ENCODE measurements at regions not wholly inside any gene's neighbourhood (a gene's known extent, or its start where the extent isn't known, plus 50 kb on each side); places are given as distances from the start of the nearest gene placed in this dataset.

- intact Hi-C loops (cut with micrococcal nuclease), result no loop called here
- no peak overlapping the region for H3K4me3 Mint-ChIP-seq (ENCODE audit: low read depth)
- no peaks in the 10 kb centered on the region for H3K4me1 Mint-ChIP-seq (ENCODE audit: low read depth)
- no peak for DNase-seq (ENCODE audit: low spot score)
- no peaks in the 10 kb centered on the region for H3K27me3 Mint-ChIP-seq (ENCODE audit: low read depth)
- no peaks in the 10 kb centered on the region for H3K36me3 Mint-ChIP-seq (ENCODE audit: low read depth)
- H3K9me3 Mint-ChIP-seq, result no peaks in the 10 kb centered on the region
- no peak overlapping the region for H3K27ac Mint-ChIP-seq
Measured at GRCh38 chr6:117025310-117025709, 148.3 kb downstream of the RFX6 start.

GRCh38 chr6:117028256-117028655 is 151.2 kb downstream of the RFX6 start:
- Mint-ChIP-seq H3K4me1 (ENCODE audit: low read depth) (no peaks in the 10 kb centered on the region), H3K4me3 (ENCODE audit: low read depth) (no peak overlapping the region), H3K27ac (no peak overlapping the region), H3K36me3 (ENCODE audit: low read depth) (no peaks in the 10 kb centered on the region), H3K27me3 (ENCODE audit: low read depth) (no peaks in the 10 kb centered on the region), H3K9me3 (no peaks in the 10 kb centered on the region)
- intact Hi-C loops (cut with micrococcal nuclease), result no loop called here
- no peak for DNase-seq (ENCODE audit: low spot score)

- no peak overlapping the region for H3K27ac Mint-ChIP-seq
Measured at GRCh38 chr6:117034547-117034946, 157.5 kb downstream of the RFX6 start.

GRCh38 chr6:117034971-117035370 is 157.9 kb downstream of the RFX6 start:
- Mint-ChIP-seq H3K27ac (no peak overlapping the region), H3K4me1 (ENCODE audit: low read depth) (no peaks in the 10 kb centered on the region), H3K27me3 (ENCODE audit: low read depth) (no peaks in the 10 kb centered on the region), H3K9me3 (no peaks in the 10 kb centered on the region), H3K36me3 (ENCODE audit: low read depth) (no peaks in the 10 kb centered on the region), H3K4me3 (ENCODE audit: low read depth) (no peak overlapping the region)
- intact Hi-C loops (cut with micrococcal nuclease), result no loop called here
- no peak for DNase-seq (ENCODE audit: low spot score)

More at GRCh38 chr6:117034547-117034946, 157.5 kb downstream of the RFX6 start:
- no peaks in the 10 kb centered on the region for H3K4me1 Mint-ChIP-seq (ENCODE audit: low read depth)
- no peak for DNase-seq (ENCODE audit: low spot score)
- no peaks in the 10 kb centered on the region for H3K36me3 Mint-ChIP-seq (ENCODE audit: low read depth)
- H3K27me3 Mint-ChIP-seq (ENCODE audit: low read depth), result no peaks in the 10 kb centered on the region
- no peak overlapping the region for H3K4me3 Mint-ChIP-seq (ENCODE audit: low read depth)
- intact Hi-C loops (cut with micrococcal nuclease), result no loop called here
- no peaks in the 10 kb centered on the region for H3K9me3 Mint-ChIP-seq

- Mint-ChIP-seq H3K27me3 (ENCODE audit: low read depth) (no peaks in the 10 kb centered on the region), H3K36me3 (ENCODE audit: low read depth) (no peaks in the 10 kb centered on the region), H3K4me1 (ENCODE audit: low read depth) (no peaks in the 10 kb centered on the region), H3K4me3 (ENCODE audit: low read depth) (no peak overlapping the region), H3K9me3 (peaks cover 11% of the 10 kb centered on the region), H3K27ac (no peak overlapping the region)
- intact Hi-C loops (cut with micrococcal nuclease), result no loop called here
- no peak for DNase-seq (ENCODE audit: low spot score)
Measured at GRCh38 chr6:117050301-117050700, 173.3 kb downstream of the RFX6 start.

- H3K4me3 Mint-ChIP-seq (ENCODE audit: low read depth), result no peak overlapping the region
- H3K27me3 Mint-ChIP-seq (ENCODE audit: low read depth), result no peaks in the 10 kb centered on the region
Measured at GRCh38 chr6:117072134-117072533, 193.2 kb upstream of the VGLL2 start.

GRCh38 chr6:117072781-117073180 is 192.6 kb upstream of the VGLL2 start:
- no peak for DNase-seq (ENCODE audit: low spot score)
- no peak overlapping the region for H3K4me3 Mint-ChIP-seq (ENCODE audit: low read depth)
- no peak overlapping the region for H3K27ac Mint-ChIP-seq
- no peaks in the 10 kb centered on the region for H3K4me1 Mint-ChIP-seq (ENCODE audit: low read depth)
- no peaks in the 10 kb centered on the region for H3K9me3 Mint-ChIP-seq
- no peaks in the 10 kb centered on the region for H3K27me3 Mint-ChIP-seq (ENCODE audit: low read depth)
- H3K36me3 Mint-ChIP-seq (ENCODE audit: low read depth), result no peaks in the 10 kb centered on the region
- intact Hi-C loops (cut with micrococcal nuclease), result no loop called here

More at GRCh38 chr6:117072134-117072533, 193.2 kb upstream of the VGLL2 start:
- no peak for DNase-seq (ENCODE audit: low spot score)
- no peaks in the 10 kb centered on the region for H3K36me3 Mint-ChIP-seq (ENCODE audit: low read depth)
- no peak overlapping the region for H3K27ac Mint-ChIP-seq
- no peaks in the 10 kb centered on the region for H3K4me1 Mint-ChIP-seq (ENCODE audit: low read depth)
- intact Hi-C loops (cut with micrococcal nuclease), result no loop called here
- H3K9me3 Mint-ChIP-seq, result no peaks in the 10 kb centered on the region

GRCh38 chr6:117074672-117075071 is 190.7 kb upstream of the VGLL2 start:
- intact Hi-C loops (cut with micrococcal nuclease), result no loop called here
- DNase-seq (ENCODE audit: low spot score), result no peak
- H3K9me3 Mint-ChIP-seq, result no peaks in the 10 kb centered on the region
- no peak overlapping the region for H3K27ac Mint-ChIP-seq
- no peaks in the 10 kb centered on the region for H3K27me3 Mint-ChIP-seq (ENCODE audit: low read depth)
- H3K36me3 Mint-ChIP-seq (ENCODE audit: low read depth), result no peaks in the 10 kb centered on the region
- no peak overlapping the region for H3K4me3 Mint-ChIP-seq (ENCODE audit: low read depth)
- no peaks in the 10 kb centered on the region for H3K4me1 Mint-ChIP-seq (ENCODE audit: low read depth)

GRCh38 chr6:117075218-117075617 is 190.1 kb upstream of the VGLL2 start:
- intact Hi-C loops (cut with micrococcal nuclease), result no loop called here
- no peak for DNase-seq (ENCODE audit: low spot score)
- Mint-ChIP-seq H3K36me3 (ENCODE audit: low read depth) (no peaks in the 10 kb centered on the region), H3K4me3 (ENCODE audit: low read depth) (no peak overlapping the region), H3K4me1 (ENCODE audit: low read depth) (no peaks in the 10 kb centered on the region), H3K9me3 (no peaks in the 10 kb centered on the region), H3K27me3 (ENCODE audit: low read depth) (no peaks in the 10 kb centered on the region), H3K27ac (no peak overlapping the region)

- no peak overlapping the region for H3K27ac Mint-ChIP-seq
- no peak overlapping the region for H3K4me3 Mint-ChIP-seq (ENCODE audit: low read depth)
- no peaks in the 10 kb centered on the region for H3K4me1 Mint-ChIP-seq (ENCODE audit: low read depth)
- no peaks in the 10 kb centered on the region for H3K36me3 Mint-ChIP-seq (ENCODE audit: low read depth)
- no peaks in the 10 kb centered on the region for H3K27me3 Mint-ChIP-seq (ENCODE audit: low read depth)
- intact Hi-C loops (cut with micrococcal nuclease), result no loop called here
- no peak for DNase-seq (ENCODE audit: low spot score)
- H3K9me3 Mint-ChIP-seq, result no peaks in the 10 kb centered on the region
Measured at GRCh38 chr6:117076076-117076475, 189.3 kb upstream of the VGLL2 start.

GRCh38 chr6:117077300-117077699 is 188.1 kb upstream of the VGLL2 start:
- Mint-ChIP-seq H3K27ac (no peak overlapping the region), H3K36me3 (ENCODE audit: low read depth) (no peaks in the 10 kb centered on the region), H3K9me3 (no peaks in the 10 kb centered on the region), H3K4me1 (ENCODE audit: low read depth) (no peaks in the 10 kb centered on the region), H3K27me3 (ENCODE audit: low read depth) (no peaks in the 10 kb centered on the region), H3K4me3 (ENCODE audit: low read depth) (no peak overlapping the region)
- DNase-seq (ENCODE audit: low spot score), result no peak
- intact Hi-C loops (cut with micrococcal nuclease), result no loop called here

- H3K9me3 Mint-ChIP-seq, result no peaks in the 10 kb centered on the region
Measured at GRCh38 chr6:117078624-117079023, 186.7 kb upstream of the VGLL2 start.

GRCh38 chr6:117079951-117080350 is 185.4 kb upstream of the VGLL2 start:
- intact Hi-C loops (cut with micrococcal nuclease), result no loop called here
- Mint-ChIP-seq H3K27ac (no peak overlapping the region), H3K27me3 (ENCODE audit: low read depth) (no peaks in the 10 kb centered on the region), H3K4me1 (ENCODE audit: low read depth) (no peaks in the 10 kb centered on the region), H3K9me3 (no peaks in the 10 kb centered on the region), H3K36me3 (ENCODE audit: low read depth) (no peaks in the 10 kb centered on the region), H3K4me3 (ENCODE audit: low read depth) (no peak overlapping the region)
- no peak for DNase-seq (ENCODE audit: low spot score)

More at GRCh38 chr6:117078624-117079023, 186.7 kb upstream of the VGLL2 start:
- intact Hi-C loops (cut with micrococcal nuclease), result no loop called here
- Mint-ChIP-seq H3K36me3 (ENCODE audit: low read depth) (no peaks in the 10 kb centered on the region), H3K4me3 (ENCODE audit: low read depth) (no peak overlapping the region), H3K4me1 (ENCODE audit: low read depth) (no peaks in the 10 kb centered on the region), H3K27me3 (ENCODE audit: low read depth) (no peaks in the 10 kb centered on the region), H3K27ac (no peak overlapping the region)
- DNase-seq (ENCODE audit: low spot score), result no peak

- no peak overlapping the region for H3K4me3 Mint-ChIP-seq (ENCODE audit: low read depth)
- H3K36me3 Mint-ChIP-seq (ENCODE audit: low read depth), result no peaks in the 10 kb centered on the region
- peaks cover 4% of the 10 kb centered on the region for H3K9me3 Mint-ChIP-seq
- no peak for DNase-seq (ENCODE audit: low spot score)
- no peaks in the 10 kb centered on the region for H3K27me3 Mint-ChIP-seq (ENCODE audit: low read depth)
- no peaks in the 10 kb centered on the region for H3K4me1 Mint-ChIP-seq (ENCODE audit: low read depth)
- no peak overlapping the region for H3K27ac Mint-ChIP-seq
- intact Hi-C loops (cut with micrococcal nuclease), result no loop called here
Measured at GRCh38 chr6:117089604-117090003, 175.8 kb upstream of the VGLL2 start.
